Fibroblast of the conjunctiva (primary cell): ENCODE measurements at regions not wholly inside any gene's neighbourhood (a gene's known extent, or its start where the extent isn't known, plus 50 kb on each side); places are given as distances from the start of the nearest gene placed in this dataset.

ENCODE experiments used
- DNase-seq: peaks from one replicate; pipeline ENCODE4 v3.0.0-alpha.2; 2010; ENCODE audit warnings: low read depth

- no peak for DNase-seq
Measured at GRCh38 chr3:194279701-194280360, 71.3 kb downstream of the CPN2 start.

- no peak for DNase-seq
Measured at GRCh38 chr3:194280777-194281176, 70.4 kb downstream of the CPN2 start.

GRCh38 chr3:194281306-194281705 lies 69.8 kb downstream of the CPN2 start:
- no peak for DNase-seq

GRCh38 chr3:194281766-194282165 lies 69.4 kb downstream of the CPN2 start:
- no peak for DNase-seq

- no peak for DNase-seq
Measured at GRCh38 chr3:194282436-194283122, 68.5 kb downstream of the CPN2 start.

GRCh38 chr3:194283221-194284006 lies 67.7 kb downstream of the CPN2 start:
- peak; percentile 45 for DNase-seq

- no peak for DNase-seq
Measured at GRCh38 chr3:194284351-194284750, 66.8 kb downstream of the CPN2 start.

- peak; percentile 71 for DNase-seq
Measured at GRCh38 chr3:194285024-194285849, 65.9 kb downstream of the CPN2 start.

GRCh38 chr3:194285850-194286197 lies 65.3 kb downstream of the CPN2 start:
- no peak for DNase-seq

GRCh38 chr3:194286375-194287146 lies 64.6 kb downstream of the CPN2 start:
- DNase-seq, result no peak

- no peak for DNase-seq
Measured at GRCh38 chr3:194287374-194287773, 63.8 kb downstream of the CPN2 start.

- no peak for DNase-seq
Measured at GRCh38 chr3:194287977-194288706, 63.0 kb downstream of the CPN2 start.
